ENCODE measurements at regions not wholly inside any gene's neighbourhood (a gene's known extent, or its start where the extent isn't known, plus 50 kb on each side); places are given as distances from the start of the nearest gene placed in this dataset.

- no peak for TF ChIP-seq CEBPB (IDR thresholded peaks at IDR 0.05)
- TF ChIP-seq USF1 (IDR thresholded peaks at IDR 0.05) = no peak
- no peak for TF ChIP-seq CREB1 (IDR thresholded peaks at IDR 0.05; ENCODE audit: low read depth)
- no peak for TF ChIP-seq EGR1 (IDR thresholded peaks at IDR 0.05)
These were observed 181.2 kb upstream of the ZNF618 start for GRCh38 chr9:113694912-113695311.

- TF ChIP-seq RAD21 (IDR thresholded peaks at IDR 0.05; ENCODE audit: low read depth) (no peak), CEBPB (IDR thresholded peaks at IDR 0.05) (no peak), NFIC (IDR thresholded peaks at IDR 0.05) (no peak), REST (IDR thresholded peaks at IDR 0.05; ENCODE audit: low read depth) (no peak), EP300 (IDR thresholded peaks at IDR 0.05; ENCODE audit: borderline replicate concordance) (no peak), YY1 (IDR thresholded peaks at IDR 0.05; ENCODE audit: low read depth) (no peak), TCF12 (IDR thresholded peaks at IDR 0.05; ENCODE audit: low read depth) (no peak), TAF1 (IDR thresholded peaks at IDR 0.05; ENCODE audit: low read depth) (no peak), MAX (IDR thresholded peaks at IDR 0.05) (no peak), ZBTB7A (IDR thresholded peaks at IDR 0.05; ENCODE audit: low read depth) (no peak), USF1 (IDR thresholded peaks at IDR 0.05) (no peak), FOXM1 (IDR thresholded peaks at IDR 0.05; ENCODE audit: borderline replicate concordance, low read depth) (no peak), EGR1 (IDR thresholded peaks at IDR 0.05) (no peak), CREB1 (IDR thresholded peaks at IDR 0.05; ENCODE audit: low read depth) (no peak), TEAD4 (IDR thresholded peaks at IDR 0.05) (no peak)
These were observed 180.7 kb upstream of the ZNF618 start for GRCh38 chr9:113695440-113695851.

GRCh38 chr9:113695901-113696300, 180.2 kb upstream of the ZNF618 start:
- TF ChIP-seq CREB1 (IDR thresholded peaks at IDR 0.05; ENCODE audit: low read depth) (no peak), YY1 (IDR thresholded peaks at IDR 0.05; ENCODE audit: low read depth) (no peak), TCF12 (IDR thresholded peaks at IDR 0.05; ENCODE audit: low read depth) (no peak), RAD21 (IDR thresholded peaks at IDR 0.05; ENCODE audit: low read depth) (no peak), TEAD4 (IDR thresholded peaks at IDR 0.05) (no peak), NFIC (IDR thresholded peaks at IDR 0.05) (no peak)

- TF ChIP-seq USF1 (IDR thresholded peaks at IDR 0.05) (no peak), EP300 (IDR thresholded peaks at IDR 0.05; ENCODE audit: borderline replicate concordance) (0 out of 2 replicates have a peak, but pooled peaks have one; percentile 15), TAF1 (IDR thresholded peaks at IDR 0.05; ENCODE audit: low read depth) (no peak), CREB1 (IDR thresholded peaks at IDR 0.05; ENCODE audit: low read depth) (no peak), REST (IDR thresholded peaks at IDR 0.05; ENCODE audit: low read depth) (no peak), ZBTB7A (IDR thresholded peaks at IDR 0.05; ENCODE audit: low read depth) (no peak), FOXM1 (IDR thresholded peaks at IDR 0.05; ENCODE audit: borderline replicate concordance, low read depth) (no peak), EGR1 (IDR thresholded peaks at IDR 0.05) (no peak), TEAD4 (IDR thresholded peaks at IDR 0.05) (no peak), NFIC (IDR thresholded peaks at IDR 0.05) (no peak; the same call in 1 of the 2 replicates), MAX (IDR thresholded peaks at IDR 0.05) (no peak), YY1 (IDR thresholded peaks at IDR 0.05; ENCODE audit: low read depth) (no peak), TCF12 (IDR thresholded peaks at IDR 0.05; ENCODE audit: low read depth) (no peak), RAD21 (IDR thresholded peaks at IDR 0.05; ENCODE audit: low read depth) (no peak), CEBPB (IDR thresholded peaks at IDR 0.05) (peak; percentile 73)
These were observed 174.0 kb upstream of the ZNF618 start for GRCh38 chr9:113701774-113702755.

GRCh38 chr9:113705306-113705927, 170.7 kb upstream of the ZNF618 start:
- no peak for TF ChIP-seq MAX (IDR thresholded peaks at IDR 0.05)
- TF ChIP-seq FOXM1 (IDR thresholded peaks at IDR 0.05; ENCODE audit: borderline replicate concordance, low read depth) = no peak
- TF ChIP-seq RAD21 (IDR thresholded peaks at IDR 0.05; ENCODE audit: low read depth) = no peak
- no peak for TF ChIP-seq REST (IDR thresholded peaks at IDR 0.05; ENCODE audit: low read depth)
- no peak for TF ChIP-seq EGR1 (IDR thresholded peaks at IDR 0.05)
- TF ChIP-seq TCF12 (IDR thresholded peaks at IDR 0.05; ENCODE audit: low read depth) = no peak
- TF ChIP-seq ZBTB7A (IDR thresholded peaks at IDR 0.05; ENCODE audit: low read depth) = no peak
- no peak for TF ChIP-seq TEAD4 (IDR thresholded peaks at IDR 0.05)
- no peak for TF ChIP-seq CREB1 (IDR thresholded peaks at IDR 0.05; ENCODE audit: low read depth)

Measured in Ishikawa (cell line).